Hematopoietic multipotent progenitor cell treated with erythropoietin and hydrocortisone succinate and interleukin-3 and kit ligand, for 15 days (in vitro differentiated cells): ENCODE measurements at regions not wholly inside any gene's neighbourhood (a gene's known extent, or its start where the extent isn't known, plus 50 kb on each side); places are given as distances from the start of the nearest gene placed in this dataset.

Experiments
- DNase-seq: peaks from one replicate; pipeline ENCODE4 v3.0.0-alpha.2; 2015; ENCODE audit warnings: low spot score

GRCh38 chr5:56588131-56588487 lies 227.2 kb upstream of the MAP3K1 start:
- no peak for DNase-seq

DNA sequence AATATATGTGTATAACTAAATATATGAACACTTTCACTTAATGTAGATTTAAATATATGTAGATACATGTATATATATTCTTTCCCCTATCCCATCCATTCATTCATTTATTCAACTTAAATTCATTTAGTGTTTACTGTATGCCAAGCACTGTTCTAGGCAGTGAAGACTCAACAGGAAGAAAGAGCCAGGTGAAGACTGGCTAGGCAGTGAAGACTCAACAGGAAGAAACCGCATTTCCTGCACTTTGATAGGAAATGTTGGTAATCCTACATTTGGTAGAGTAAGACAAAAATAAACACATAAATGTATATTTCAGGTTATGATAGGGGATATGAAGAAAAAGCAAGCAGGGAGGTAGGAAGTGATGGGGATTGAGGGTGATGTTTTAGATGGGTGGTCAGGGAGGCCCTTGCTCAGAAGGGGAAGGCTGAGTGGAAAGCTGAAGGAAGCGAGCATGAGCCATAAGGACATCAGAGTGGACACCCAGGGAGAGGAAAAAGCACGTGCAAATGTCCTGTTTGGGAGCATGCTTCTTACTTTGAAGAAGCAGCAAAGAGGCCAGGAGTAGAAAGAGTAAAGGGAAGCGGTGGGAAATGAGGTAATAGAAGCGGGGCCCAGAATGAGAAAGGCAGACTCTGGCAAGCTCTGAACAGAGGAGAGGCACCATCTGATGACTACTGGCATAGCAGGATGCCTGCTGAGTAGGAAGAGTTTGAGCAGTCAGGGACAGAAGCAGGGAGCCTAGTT lies 227.8 kb upstream of the MAP3K1 start:
- DNase-seq = no peak

GRCh38 chr5:56585999-56586691 lies 229.2 kb upstream of the MAP3K1 start:
- no peak for DNase-seq

DNA sequence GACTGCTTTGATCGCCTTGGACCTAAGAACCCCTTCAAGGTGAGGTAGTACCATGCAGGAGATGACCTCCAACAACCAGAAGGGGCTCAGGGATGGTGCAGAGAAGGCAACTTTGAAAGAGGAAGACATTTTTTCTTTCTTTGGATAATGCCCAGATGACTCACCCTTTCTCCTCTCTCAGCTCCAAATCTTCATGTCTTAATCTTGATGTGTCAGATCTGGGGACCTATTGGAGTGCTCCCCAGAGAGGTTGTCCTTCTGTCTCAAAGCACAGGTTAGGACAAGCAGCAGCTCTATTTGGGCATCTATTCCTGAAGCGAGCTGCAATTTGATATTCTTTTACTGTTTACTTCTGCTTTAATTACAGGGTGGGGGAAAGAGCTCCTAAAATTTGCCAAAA lies 229.9 kb upstream of the MAP3K1 start:
- no peak for DNase-seq

DNA sequence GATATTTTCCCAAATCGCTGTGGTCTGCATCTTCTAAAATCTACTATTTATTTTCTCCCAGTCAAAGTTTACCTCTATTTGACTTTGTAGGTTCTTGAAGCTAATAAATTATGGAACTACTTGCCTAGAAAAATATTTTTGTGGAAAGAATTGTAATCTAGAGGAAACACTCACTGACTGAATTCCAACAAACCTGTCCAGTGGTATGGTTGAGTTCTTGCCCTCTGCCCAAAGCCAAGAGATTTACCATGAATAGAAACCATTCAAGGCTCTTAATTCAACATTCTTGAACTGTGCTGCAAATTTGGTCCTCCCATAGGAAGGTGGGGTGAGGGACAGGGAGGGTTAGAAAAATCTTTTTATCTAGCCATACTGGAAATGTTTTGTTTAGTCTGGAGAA lies 233.9 kb upstream of the MAP3K1 start:
- no peak for DNase-seq

DNA sequence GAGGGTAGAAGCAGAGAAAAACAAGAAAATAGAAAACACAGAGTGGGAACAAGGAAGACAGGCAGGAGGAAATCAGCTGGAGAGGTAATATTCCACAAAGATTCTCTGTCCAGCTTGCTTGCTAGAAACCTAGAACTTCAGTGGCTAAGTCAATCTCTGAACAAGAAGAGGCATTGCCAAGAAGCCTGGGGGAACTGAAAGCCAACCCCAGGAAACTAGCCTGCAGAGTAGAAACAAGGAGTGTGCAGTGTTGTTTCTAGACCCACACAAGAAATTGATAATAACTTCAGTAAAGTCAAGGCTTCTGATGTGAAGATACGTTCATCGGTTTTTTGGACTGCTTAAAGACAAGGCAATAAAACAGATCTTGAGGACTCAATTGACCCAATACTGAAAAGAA lies 234.5 kb upstream of the MAP3K1 start:
- DNase-seq = no peak

GRCh38 chr5:56575821-56576220 lies 239.5 kb upstream of the MAP3K1 start:
- DNase-seq = no peak

DNA sequence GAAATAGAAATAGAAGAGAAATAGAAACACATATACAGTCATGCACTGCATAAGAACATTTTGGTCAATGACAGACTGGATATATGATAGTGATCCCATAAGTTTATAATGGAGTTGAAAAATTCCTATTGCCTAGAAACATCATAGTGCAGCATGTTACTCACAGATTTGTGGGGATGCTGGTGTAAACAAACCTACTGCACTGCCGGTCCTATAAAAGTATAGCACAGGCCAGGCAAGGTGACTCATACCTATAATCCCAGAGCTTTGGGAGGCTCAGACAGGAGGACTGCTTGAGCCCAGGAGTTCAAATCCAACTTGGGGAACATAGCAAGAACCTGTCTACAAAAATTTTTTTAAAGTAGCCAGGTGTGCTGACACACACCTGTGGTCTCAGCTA lies 240.6 kb upstream of the MAP3K1 start:
- DNase-seq = no peak

DNA sequence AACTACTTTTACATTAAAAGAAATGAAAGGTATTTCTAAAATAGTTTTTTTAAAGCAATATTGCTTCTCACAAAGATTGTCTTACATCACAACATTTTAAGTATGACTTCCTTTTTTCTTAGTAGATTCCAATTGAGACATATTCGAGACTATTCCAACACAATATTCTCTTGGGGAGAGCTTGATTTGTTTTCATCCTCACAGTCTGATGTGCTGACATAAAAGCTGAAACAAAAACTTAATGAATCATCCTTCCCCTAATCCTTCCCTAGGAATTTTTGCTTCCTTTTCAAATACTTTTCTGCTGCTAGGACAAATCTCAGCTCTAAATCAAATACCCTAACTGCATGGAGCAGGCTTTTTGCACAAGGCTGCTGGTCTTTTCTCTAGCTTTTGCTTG lies 245.8 kb upstream of the MAP3K1 start:
- no peak for DNase-seq

GRCh38 chr5:56569076-56569475 lies 246.3 kb upstream of the MAP3K1 start:
- DNase-seq = no peak

- no peak for DNase-seq
Observed at GRCh38 chr5:56567278-56567677, 248.1 kb upstream of the MAP3K1 start.

DNA sequence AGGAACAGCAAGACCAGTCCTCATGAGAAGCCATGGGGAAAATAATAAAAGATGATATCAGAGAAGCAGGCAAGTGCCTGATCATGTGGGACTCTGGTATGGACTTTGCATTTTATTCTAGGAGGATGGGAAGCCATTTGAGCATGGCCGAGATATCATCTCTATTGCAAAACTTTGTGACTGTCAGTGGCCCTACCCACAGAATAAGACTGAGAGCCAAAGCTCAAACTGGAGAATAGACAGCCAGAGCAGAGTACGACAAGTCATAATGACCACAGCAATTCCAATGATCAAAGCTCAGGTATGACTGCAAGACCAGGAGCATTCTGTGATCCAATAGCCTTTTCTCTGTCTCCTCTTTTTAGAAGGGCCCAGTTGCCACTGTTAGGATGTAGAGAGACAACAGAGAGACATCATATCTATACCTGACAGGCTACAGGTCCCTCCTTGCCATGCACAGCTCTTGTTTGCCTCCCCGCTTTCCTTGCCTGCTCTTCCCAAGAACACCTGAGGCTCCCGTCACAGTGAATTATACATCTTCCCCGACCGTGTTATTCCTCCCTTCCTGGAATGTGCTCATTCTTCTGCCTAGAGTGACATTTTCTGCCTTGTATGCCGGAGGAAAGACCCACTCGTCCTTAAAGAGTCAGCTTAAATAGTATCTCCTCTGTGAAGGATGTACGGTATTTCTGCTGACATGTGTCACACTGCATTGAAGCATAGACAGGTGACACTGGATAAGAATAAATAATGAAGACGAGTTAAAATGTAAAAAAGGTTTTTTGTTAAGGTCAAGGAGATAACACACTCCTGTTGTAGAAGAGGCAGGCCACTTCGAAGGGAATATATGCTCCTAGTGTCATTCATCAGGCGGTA lies 248.7 kb upstream of the MAP3K1 start:
- DNase-seq = no peak

GRCh38 chr5:56565644-56566043 lies 249.7 kb upstream of the MAP3K1 start:
- no peak for DNase-seq

- no peak for DNase-seq
Observed at GRCh38 chr5:56565283-56565615, 250.1 kb upstream of the MAP3K1 start.

DNA sequence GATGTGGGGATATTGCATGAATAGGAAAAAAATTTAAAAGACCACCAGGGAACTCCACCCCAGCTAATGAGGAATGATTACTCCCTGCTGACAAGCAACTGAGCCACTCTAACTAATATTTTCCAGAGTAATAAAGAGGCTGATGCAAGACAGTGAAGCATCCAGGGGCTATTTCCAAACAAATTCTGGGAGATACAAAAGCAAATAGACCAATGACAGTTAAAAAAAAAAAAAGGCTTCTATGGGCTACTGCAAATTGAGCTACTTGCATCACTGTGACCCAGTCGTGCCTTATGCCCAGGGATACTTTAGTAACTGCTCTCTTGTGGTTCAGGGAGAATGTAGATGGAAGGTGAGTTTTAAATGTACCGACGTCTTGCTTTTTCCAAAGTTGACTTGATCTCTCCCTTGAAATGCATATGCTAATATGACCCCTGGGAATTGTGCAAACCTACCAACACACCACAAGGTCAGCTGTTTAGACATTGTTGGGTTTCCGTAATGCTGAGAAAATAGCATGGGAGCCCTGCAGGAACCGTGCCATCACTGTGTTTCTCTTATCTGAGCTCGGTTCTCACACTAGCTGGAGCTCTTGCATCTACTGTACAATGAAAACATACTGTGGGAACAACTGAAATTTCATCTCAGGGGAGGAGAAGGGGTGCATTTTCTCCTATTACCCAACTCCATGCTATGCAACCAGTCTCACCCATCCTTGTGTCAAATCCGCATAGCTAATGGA lies 250.6 kb upstream of the MAP3K1 start:
- no peak for DNase-seq

DNA sequence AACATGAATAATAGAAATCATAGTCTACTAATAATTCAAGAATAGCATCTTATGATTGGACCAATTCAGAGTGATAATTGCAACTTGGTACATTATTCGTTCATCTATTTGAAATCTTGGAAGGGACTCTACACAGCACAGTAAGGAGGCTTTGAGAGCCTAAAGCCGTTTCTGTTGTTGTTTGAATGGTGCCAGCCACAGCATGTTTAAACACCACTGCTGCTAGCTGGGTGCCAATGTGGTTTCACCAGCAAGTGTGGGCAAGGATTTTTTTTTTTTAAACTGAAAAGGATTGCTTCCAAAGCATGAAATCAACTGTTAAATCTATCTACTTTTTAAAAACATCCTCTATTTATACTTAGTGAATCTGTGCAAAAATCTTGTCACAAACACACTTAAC lies 253.9 kb upstream of the MAP3K1 start:
- DNase-seq = no peak

DNA sequence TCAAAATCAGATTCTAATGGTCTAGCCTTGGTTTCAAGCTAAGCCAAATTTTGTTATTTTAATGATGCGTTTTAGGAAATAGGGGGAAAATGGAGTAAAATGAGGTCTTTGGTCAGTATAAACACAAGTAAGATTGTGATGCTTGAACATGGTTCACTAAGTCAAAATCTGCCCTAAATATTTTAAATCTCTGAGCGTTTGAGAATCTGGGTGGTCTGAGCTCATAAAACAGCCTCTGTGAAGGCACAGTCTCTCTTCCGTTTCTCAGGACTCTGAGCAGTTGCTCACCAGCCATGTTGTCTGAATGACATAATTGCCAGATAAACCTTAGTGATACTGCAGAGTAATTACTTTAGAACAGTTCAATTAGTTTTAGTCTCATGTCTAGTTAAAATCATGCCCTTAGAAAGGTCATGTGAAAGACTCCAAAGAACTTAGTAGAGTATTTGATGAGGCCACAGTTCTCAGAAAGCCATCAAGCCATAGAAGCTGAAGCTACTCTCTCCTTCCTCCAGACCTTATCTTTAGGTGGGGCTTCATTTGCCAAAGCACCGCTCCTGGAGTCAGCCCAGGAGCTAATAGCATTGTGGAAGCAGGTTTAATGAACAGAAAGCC lies 257.1 kb upstream of the MAP3K1 start:
- DNase-seq = no peak

GRCh38 chr5:56557198-56557597 lies 258.2 kb upstream of the MAP3K1 start:
- no peak for DNase-seq

GRCh38 chr5:56552612-56553268 lies 262.6 kb upstream of the MAP3K1 start:
- DNase-seq = no peak

DNA sequence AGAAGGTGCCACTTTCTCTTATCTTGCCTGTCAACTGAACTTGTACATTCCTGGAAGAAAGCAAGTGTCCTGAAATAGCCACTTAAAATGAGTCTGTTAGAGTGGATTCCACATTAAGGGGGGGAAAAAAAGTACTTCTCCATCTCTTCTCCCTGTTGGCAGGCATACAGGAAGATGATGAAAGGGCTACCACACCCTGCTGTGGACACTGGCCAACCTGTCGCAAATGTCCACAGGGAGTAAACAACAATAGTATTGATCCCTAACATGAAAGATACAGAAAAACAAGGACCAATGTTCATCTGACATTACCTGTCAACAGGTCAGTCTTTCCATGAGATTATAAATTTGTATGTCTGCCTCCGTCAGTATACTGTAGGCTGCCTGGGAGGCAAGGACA lies 265.1 kb upstream of the MAP3K1 start:
- DNase-seq = no peak

DNA sequence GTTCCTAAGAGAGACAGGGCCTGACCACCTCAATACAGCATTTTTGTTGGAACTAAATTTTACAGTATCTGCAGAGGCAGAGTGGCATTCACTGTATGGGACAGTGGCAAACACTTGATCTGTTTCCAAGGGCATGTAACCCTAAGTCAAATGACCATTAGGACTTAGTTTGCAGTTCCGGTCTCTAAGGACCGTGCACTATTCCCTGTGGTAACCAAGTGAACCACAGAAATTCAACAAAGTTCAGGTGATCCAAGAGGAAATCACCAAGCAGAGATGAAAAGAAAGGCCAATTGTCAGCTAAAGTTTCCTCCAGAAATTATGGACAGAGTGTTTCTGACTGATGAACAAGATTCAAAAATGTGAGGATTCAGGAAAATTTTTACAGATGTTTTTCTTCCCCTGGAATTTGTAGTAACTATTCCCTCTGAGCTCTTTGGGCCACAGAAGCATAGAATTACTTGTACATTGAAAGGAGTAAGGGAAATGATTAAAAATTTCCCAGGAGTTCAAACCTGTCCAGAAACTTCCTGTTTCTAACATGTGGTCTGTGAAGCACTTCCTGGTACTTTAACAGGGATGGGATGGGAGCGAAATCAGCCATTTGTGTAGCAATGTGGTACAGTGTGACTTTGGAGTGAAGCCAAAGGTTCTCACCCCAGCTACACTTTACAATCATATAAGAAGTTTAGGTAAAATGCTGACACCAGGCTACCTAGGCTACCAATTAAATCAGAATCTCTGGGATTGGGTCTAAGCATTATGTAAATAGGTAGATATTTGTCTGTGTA lies 266.1 kb upstream of the MAP3K1 start:
- DNase-seq = no peak
